SJCRH30 (cell line): ENCODE measurements at regions not wholly inside any gene's neighbourhood (a gene's known extent, or its start where the extent isn't known, plus 50 kb on each side); places are given as distances from the start of the nearest gene placed in this dataset.
"Not testable (repeated sequence)": the region's sequence is repeated elsewhere in the genome, so short reads cannot be mapped to it uniquely, and the experiment has no call there.

Experiments
- DNase-seq, 2 experiments: peaks; one replicate each; pipeline ENCODE4 v3.0.0-alpha.2; 2015 to 2020
- H3K27ac ChIP-seq: fragments of 250-450 bp; sonication (Bioruptor Pico); 2 replicates; pipeline ENCODE4 v1.5.1; 2020; ENCODE audit warnings: mild to moderate bottlenecking, moderate library complexity
- H3K27me3 ChIP-seq: fragments of 250-450 bp; sonication (Bioruptor Pico); 2 replicates; pipeline ENCODE4 v1.5.1; 2020; ENCODE audit warnings: mild to moderate bottlenecking, moderate library complexity
- H3K36me3 ChIP-seq: fragments of 250-450 bp; sonication (Bioruptor Pico); 2 replicates; pipeline ENCODE4 v1.5.1; 2020; ENCODE audit warnings: mild to moderate bottlenecking, moderate library complexity
- H3K4me1 ChIP-seq: fragments of 250-450 bp; sonication (Bioruptor Pico); 2 replicates; pipeline ENCODE4 v1.5.1; 2020; ENCODE audit warnings: mild to moderate bottlenecking, moderate library complexity
- H3K4me3 ChIP-seq: fragments of 250-450 bp; sonication (Bioruptor Pico); 2 replicates; pipeline ENCODE4 v1.5.1; 2020; ENCODE audit warnings: mild to moderate bottlenecking, moderate library complexity
- H3K9me3 ChIP-seq: fragments of 250-450 bp; sonication (Bioruptor Pico); replicated peaks from 2 replicates; pipeline ENCODE4 v1.5.1; 2020; ENCODE audit warnings: mild to moderate bottlenecking, moderate library complexity

DNA sequence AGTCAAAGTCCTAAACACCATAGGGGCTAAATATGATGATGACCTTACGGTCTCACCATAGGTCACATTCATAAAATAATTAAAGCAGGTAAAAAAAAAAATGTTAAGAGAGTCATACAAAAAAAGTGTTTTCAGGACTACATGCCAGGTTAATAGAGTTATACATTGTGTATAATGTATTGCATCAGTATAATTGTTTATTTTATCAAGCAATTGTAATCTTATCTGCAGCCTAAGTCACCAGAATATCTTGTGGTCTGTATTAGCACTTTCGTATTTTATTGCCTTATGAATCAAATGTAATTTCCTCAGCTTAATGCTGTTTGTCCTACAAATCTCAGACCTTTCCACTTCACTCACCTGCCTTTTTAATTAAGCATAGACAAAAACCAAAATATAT lies 972.9 kb upstream of the PCDH20 start:
- Histone ChIP-seq H3K4me3 (no peak overlapping the region), H3K36me3 (no peaks in the 10 kb centered on the region), H3K27me3 (no peaks in the 10 kb centered on the region), H3K27ac (no peak overlapping the region), H3K4me1 (peaks cover 6% of the 10 kb centered on the region; the same call in 1 of the 2 replicates), H3K9me3 (no peaks in the 10 kb centered on the region)
- DNase-seq, result peak in 1 of 2 experiments; percentile 5

DNA sequence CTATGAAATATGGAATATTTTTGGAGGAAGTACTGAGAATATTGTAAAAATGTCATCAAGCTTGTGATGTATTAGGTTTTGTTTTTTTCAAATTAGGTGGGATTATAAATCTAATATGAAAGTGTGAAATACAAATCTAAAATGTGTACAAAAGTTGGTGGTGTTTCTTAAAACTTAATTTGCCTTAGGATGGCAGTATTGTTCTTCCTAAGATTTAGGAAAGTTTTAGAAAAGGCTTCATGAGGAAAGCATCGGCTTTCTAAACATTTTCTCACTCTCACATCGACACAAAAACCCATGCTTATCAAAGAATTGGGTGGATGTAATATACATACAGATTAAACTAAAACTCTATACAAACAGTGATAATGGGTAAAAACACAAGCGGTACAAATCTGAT lies 972.0 kb upstream of the PCDH20 start:
- Histone ChIP-seq H3K27ac (no peak overlapping the region), H3K9me3 (no peaks in the 10 kb centered on the region), H3K4me3 (no peak overlapping the region), H3K27me3 (no peaks in the 10 kb centered on the region), H3K4me1 (peaks cover 6% of the 10 kb centered on the region; the same call in 1 of the 2 replicates), H3K36me3 (no peaks in the 10 kb centered on the region)
- peak in 1 of 2 experiments; percentile 59 for DNase-seq

DNA sequence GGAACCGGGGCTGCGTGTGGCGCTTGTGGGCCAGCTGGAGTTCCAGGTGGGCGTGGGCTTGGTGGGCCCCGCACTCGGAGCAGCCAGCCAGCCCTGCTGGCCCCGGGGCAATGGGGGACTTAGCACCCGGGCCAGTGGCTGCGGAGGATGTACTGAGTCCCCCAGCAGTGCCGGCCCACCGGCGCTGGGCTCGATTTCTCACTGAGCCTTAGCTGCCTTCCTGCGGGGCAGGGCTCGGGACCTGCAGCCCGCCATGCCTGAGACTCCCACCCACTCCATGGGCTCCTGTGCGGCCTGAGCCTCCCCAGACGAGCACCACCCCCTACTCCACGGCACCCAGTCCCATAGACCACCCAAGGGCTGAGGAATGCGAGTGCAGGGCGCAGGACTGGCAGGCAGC lies 963.6 kb upstream of the PCDH20 start:
- DNase-seq, H3K4me1 ChIP-seq, H3K27ac ChIP-seq, H3K9me3 ChIP-seq, H3K36me3 ChIP-seq, H3K4me3 ChIP-seq, H3K27me3 ChIP-seq: not testable (repeated sequence)

DNA sequence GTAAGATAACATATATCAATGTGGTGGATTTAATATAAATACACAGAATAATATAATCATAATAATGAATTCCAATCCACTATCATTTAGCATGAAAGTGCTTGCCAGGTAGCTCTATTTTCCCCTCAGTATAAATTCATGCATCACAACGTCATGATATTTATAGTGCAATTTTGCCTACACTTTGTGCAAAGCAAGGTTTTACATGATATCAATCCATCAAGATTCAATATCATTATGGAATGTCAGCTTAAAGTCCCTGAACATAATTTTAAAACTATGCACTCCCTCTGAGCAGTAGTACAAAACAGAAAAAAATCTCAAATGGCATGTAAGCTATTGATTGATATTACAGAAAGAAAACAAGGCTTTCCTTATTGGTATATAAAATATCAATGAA lies 962.2 kb upstream of the PCDH20 start:
- H3K4me1 ChIP-seq, result no peaks in the 10 kb centered on the region
- DNase-seq, result no peak
- no peaks in the 10 kb centered on the region for H3K27me3 ChIP-seq
- H3K27ac ChIP-seq, result no peak overlapping the region
- H3K9me3 ChIP-seq, result no peaks in the 10 kb centered on the region
- H3K4me3 ChIP-seq, result no peak overlapping the region
- H3K36me3 ChIP-seq, result no peaks in the 10 kb centered on the region

DNA sequence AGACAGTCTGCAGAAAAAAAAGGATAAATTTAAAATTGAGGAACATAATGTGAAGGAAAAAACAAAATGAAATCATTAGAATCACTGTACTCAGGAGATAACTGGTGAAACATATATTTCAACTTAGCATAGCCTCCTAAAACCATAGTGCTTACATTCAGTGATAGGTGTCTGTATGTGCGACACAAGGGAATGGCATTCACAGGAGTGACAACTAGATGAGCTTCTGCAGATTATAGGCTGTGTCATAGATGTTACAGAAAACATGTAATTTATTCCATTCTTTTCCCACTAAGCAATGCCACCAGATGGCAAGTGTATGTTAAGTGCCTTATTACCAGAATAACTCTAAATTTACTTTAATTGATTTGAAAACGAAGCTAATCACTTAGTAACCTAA lies 960.0 kb upstream of the PCDH20 start:
- Histone ChIP-seq H3K4me3 (no peak overlapping the region), H3K27me3 (no peaks in the 10 kb centered on the region), H3K27ac (no peak overlapping the region), H3K9me3 (no peaks in the 10 kb centered on the region), H3K36me3 (no peaks in the 10 kb centered on the region), H3K4me1 (no peaks in the 10 kb centered on the region)
- no peak for DNase-seq

DNA sequence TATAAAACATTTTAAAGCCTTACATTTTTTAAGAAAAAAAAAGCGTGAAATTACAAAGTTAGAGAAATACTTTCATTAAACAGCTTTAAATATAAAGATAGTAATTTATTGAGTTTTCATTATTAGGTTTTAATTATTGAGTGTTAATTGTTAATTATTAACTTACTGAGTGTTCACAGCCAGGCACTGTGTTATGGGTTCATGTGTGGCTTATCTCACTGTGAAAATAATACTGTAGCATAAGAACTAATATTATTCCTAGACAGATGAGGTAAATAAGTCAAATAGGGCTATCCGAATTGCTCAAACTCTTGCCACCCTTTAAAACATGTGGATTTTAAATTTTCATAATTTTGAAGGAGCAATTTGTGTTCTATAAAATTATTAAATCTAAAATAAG lies 956.1 kb upstream of the PCDH20 start:
- no peak overlapping the region for H3K4me3 ChIP-seq
- no peaks in the 10 kb centered on the region for H3K4me1 ChIP-seq
- H3K27me3 ChIP-seq, result no peaks in the 10 kb centered on the region
- H3K36me3 ChIP-seq, result no peaks in the 10 kb centered on the region
- no peaks in the 10 kb centered on the region for H3K9me3 ChIP-seq
- H3K27ac ChIP-seq, result no peak overlapping the region
- DNase-seq, result no peak

DNA sequence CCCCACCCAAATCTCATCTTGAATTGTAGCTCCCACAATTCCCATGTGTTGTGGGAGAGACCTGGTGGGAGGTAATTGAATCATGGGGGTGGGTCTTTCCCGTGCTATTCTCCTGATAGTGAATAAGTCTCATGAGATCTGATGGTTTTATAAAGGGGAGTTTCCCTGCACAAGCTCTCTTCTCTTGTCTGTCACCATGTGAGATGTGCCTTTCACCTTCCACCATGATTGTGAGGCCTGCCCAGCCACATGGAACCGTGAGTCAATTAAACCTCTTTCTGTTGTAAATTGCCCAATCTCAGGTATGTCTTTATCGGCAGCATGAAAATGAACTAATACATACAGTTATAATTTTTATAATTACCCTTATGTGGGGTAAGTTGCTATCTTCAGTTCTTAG lies 952.3 kb upstream of the PCDH20 start:
- not testable (repeated sequence) for H3K36me3 ChIP-seq, H3K4me3 ChIP-seq, H3K27ac ChIP-seq, H3K9me3 ChIP-seq, DNase-seq, H3K4me1 ChIP-seq, H3K27me3 ChIP-seq

DNA sequence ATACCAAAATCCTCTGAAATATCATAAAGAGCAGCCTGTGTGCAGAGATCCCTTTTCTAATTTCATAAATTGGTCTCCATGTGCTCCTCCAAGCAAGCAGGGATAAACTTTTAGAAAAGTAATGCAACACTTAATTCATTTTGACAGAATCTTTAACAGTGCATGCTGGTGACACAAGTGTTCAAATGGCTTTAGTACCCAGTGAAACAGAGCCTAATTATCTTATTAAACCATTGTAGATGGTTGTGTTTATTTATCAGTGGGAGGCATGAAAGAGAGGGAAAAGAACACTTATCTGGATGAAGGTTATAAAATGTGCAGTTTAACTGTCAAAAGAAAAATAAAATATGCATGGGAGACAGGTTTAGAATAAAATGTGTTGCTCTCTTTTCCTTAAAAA lies 945.0 kb upstream of the PCDH20 start:
- H3K36me3 ChIP-seq, result no peaks in the 10 kb centered on the region
- H3K4me3 ChIP-seq, result no peak overlapping the region
- H3K27ac ChIP-seq, result no peak overlapping the region
- no peaks in the 10 kb centered on the region for H3K9me3 ChIP-seq
- H3K27me3 ChIP-seq, result no peaks in the 10 kb centered on the region
- no peak for DNase-seq
- no peaks in the 10 kb centered on the region for H3K4me1 ChIP-seq

DNA sequence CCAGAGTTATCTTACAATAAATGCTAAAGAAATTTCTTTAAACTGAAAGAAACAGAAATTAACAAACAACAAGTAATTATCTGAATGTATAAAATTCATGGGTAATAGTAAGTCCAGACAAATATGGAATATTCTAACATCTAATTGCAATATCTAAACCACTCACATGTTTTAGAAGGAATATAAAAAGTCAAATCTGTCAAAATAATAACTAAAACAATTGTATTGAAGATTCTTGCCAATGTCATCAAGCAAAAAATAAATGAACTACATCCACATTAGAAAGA lies 942.9 kb upstream of the PCDH20 start:
- no peak overlapping the region for H3K4me3 ChIP-seq
- H3K36me3 ChIP-seq, result no peaks in the 10 kb centered on the region
- H3K27me3 ChIP-seq, result no peaks in the 10 kb centered on the region
- no peak for DNase-seq
- no peak overlapping the region for H3K27ac ChIP-seq
- H3K4me1 ChIP-seq, result no peaks in the 10 kb centered on the region
- no peaks in the 10 kb centered on the region for H3K9me3 ChIP-seq

DNA sequence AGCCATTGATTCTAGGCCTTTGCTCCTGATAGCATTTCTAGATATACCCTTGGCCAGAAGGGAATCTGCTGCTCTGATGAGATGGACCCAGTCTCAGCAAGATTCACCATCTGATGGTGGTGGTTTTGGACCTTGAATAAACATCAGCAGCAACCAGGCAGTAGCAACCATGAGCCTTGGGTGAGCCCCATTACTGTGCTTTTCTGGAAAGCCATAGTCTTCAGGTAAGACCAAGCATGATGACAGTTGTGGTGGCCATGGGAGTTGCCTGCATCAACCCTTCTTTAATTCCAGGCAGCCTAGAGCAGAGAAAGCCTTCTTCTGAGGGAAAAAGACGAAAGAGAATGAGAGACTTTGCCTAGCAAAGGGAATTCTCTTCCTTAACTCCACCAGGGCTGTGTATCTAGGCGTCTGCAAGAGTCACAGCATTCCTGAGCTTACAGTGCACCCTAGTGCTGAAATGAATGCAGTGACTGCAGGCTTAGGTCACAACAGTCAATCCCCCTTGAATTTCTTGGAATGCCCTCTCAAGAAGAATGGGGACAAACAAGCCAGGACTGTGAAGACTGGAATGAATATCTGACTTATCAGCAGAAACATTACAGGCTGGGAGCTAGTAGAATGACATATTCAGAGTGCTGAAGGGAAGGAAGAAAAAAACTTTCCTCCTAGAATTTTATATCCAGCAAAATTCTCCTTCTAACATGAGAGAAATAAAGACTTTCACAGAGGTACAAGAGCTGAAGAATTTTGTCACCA lies 942.4 kb upstream of the PCDH20 start:
- Histone ChIP-seq H3K9me3 (no peaks in the 10 kb centered on the region), H3K36me3 (no peaks in the 10 kb centered on the region), H3K4me3 (no peak overlapping the region), H3K4me1 (no peaks in the 10 kb centered on the region), H3K27me3 (no peaks in the 10 kb centered on the region), H3K27ac (no peak overlapping the region)
- peak; percentile 26 to 69 for DNase-seq

DNA sequence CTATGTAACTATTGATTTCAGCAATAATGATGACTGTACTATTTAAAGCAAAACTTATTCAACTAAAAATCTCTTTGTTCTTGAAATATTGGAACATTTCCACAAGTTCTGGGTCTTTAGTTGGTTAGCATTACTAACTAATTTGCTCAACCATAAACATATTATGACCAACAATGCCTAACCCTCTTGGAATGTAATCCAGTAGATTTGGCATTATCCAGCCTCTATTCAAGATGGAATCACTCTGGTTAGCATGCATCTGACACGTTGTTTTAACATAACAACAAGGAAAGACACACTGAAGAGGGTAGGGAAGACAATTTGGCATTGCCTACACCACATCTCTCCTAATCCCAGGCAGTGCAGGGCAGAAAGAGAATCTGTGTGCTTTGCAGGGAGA lies 941.3 kb upstream of the PCDH20 start:
- no peak overlapping the region for H3K27ac ChIP-seq
- H3K9me3 ChIP-seq, result no peaks in the 10 kb centered on the region
- no peaks in the 10 kb centered on the region for H3K36me3 ChIP-seq
- H3K27me3 ChIP-seq, result no peaks in the 10 kb centered on the region
- H3K4me1 ChIP-seq, result no peaks in the 10 kb centered on the region
- no peak for DNase-seq
- no peak overlapping the region for H3K4me3 ChIP-seq

DNA sequence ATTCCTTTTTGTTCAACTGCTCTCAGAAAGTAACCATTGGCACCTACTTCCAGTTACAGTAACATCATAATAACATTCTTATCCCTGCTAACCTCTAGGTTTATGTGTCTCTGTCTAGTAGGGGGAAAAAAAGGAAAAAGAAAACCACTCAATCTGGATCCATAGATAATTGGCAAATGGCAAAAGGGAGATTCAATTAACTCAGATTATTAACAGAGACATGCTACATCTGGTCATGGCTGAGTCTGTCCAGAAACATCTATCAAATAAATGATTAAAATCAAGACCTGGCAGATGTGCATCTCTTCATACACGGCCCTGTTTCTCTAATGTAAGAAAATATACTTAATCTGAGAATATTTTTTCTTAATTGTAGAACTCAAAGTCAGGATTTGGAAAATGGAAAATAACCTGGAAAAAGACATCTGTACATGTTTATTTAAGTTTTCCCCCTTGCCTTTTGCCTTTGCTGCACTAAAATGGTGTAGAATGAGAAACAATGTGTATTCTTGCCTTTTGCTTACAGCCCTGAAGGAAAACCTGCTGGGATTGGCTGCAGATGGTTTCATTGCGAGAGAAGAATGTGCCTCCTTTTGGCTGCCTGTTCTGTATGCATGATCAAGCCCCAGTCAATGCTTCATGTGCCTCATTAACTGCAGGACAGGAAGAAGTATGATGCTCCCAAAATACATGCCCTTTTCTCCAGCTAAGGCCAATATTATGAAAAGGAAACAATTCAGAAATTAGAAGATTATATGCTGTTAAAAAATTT lies 921.6 kb upstream of the PCDH20 start:
- Histone ChIP-seq H3K36me3 (no peaks in the 10 kb centered on the region), H3K27me3 (0 out of 2 replicates have a peak, but pooled peaks cover 2% of the 10 kb centered on the region), H3K4me1 (no peaks in the 10 kb centered on the region), H3K9me3 (no peaks in the 10 kb centered on the region), H3K27ac (no peak overlapping the region), H3K4me3 (no peak overlapping the region)
- no peak for DNase-seq

DNA sequence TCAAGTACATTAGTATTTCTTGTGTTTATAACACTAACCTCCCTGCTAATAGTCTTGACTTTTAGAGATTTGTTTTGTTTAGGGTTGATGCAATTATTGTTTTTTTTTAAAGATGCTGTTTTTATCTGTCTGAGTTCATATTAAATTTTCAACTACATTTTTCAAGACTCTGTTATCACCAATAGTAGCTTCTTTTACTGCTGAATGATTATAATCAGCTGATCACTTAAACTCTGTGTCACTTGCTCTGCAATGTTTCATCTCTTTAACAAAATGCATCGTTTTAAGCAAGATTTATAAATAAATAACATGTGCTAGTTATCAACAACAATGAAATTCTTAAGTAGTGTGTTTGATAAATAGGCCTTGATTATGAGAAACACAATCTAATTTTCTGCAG lies 920.9 kb upstream of the PCDH20 start:
- Histone ChIP-seq H3K27ac (no peak overlapping the region), H3K27me3 (0 out of 2 replicates have a peak, but pooled peaks cover 2% of the 10 kb centered on the region), H3K36me3 (no peaks in the 10 kb centered on the region), H3K4me1 (no peaks in the 10 kb centered on the region), H3K4me3 (no peak overlapping the region), H3K9me3 (no peaks in the 10 kb centered on the region)
- DNase-seq, result no peak

DNA sequence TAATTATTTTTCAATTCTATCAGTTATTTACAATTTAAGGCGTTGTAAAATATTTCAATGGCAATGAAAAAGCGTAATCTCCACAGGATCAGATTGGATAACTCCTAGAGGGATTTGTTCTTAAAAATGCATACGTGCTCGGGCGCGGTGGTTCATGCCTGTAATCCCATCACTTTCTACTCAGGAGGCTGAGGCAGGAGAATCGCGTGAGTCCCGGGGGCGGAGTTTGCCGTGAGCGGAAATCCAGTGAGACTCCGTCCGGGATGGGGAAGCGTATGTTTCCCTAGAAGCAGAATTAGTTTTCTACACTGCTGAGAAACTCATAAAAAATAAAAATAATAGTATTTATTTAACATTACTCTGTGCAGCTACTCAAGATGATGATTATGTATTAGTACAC lies 917.8 kb upstream of the PCDH20 start:
- H3K27me3 ChIP-seq, result no peaks in the 10 kb centered on the region
- no peak overlapping the region for H3K4me3 ChIP-seq
- H3K36me3 ChIP-seq, result no peaks in the 10 kb centered on the region
- no peak overlapping the region for H3K27ac ChIP-seq
- no peaks in the 10 kb centered on the region for H3K9me3 ChIP-seq
- no peak for DNase-seq
- no peaks in the 10 kb centered on the region for H3K4me1 ChIP-seq

DNA sequence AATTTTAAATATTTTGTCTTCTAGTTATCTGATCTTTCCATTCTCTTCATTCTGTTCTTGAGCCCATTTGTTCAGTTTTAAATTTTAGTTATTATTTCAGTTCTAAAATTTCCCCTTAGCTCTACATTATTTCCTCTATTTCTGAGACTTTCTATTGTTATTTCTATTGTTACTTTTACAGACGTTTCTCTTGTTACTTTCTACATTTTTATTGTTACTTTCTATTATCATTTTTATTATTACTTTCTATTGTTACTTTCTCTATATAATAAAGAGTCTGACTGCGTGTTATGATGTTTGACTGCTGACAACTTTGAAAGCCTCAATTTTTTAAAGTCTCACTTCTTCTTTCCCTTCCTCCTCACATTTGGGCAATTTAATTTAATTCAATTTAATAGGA lies 915.7 kb upstream of the PCDH20 start:
- no peaks in the 10 kb centered on the region for H3K27me3 ChIP-seq
- H3K36me3 ChIP-seq, result no peaks in the 10 kb centered on the region
- no peak overlapping the region for H3K27ac ChIP-seq
- H3K4me1 ChIP-seq, result no peaks in the 10 kb centered on the region
- no peak for DNase-seq
- no peaks in the 10 kb centered on the region for H3K9me3 ChIP-seq
- no peak overlapping the region for H3K4me3 ChIP-seq

DNA sequence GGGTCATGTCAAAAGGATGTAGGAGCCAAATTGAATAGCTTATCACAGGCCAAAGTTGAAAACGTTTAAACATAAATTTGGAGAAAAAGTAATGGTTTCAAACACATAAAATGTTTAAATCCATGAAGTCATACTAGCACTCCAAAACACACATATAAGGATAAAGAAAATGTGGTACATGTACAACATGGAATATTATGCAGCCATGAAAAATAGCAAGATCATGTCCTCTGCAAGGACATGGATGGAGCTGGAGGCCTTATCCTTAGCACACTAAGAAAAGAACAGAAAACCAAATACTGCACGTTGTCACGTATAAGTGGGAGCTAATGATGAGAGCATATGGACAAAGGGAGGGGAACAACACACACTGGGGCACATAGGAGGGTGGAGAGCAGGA lies 911.7 kb upstream of the PCDH20 start:
- Histone ChIP-seq H3K27ac (no peak overlapping the region), H3K27me3 (no peaks in the 10 kb centered on the region), H3K4me3 (no peak overlapping the region), H3K4me1 (no peaks in the 10 kb centered on the region), H3K9me3 (no peaks in the 10 kb centered on the region), H3K36me3 (no peaks in the 10 kb centered on the region)
- no peak for DNase-seq
